ENCODE measurements at regions not wholly inside any gene's neighbourhood (a gene's known extent, or its start where the extent isn't known, plus 50 kb on each side); places are given as distances from the start of the nearest gene placed in this dataset.

GRCh38 chr3:106184540-106185457 is 316.0 kb upstream of the CBLB start:
- DNase-seq, result no peak

GRCh38 chr3:106185949-106186348 is 317.1 kb upstream of the CBLB start:
- no peak for DNase-seq

- DNase-seq, result no peak
These were observed 321.5 kb upstream of the CBLB start for GRCh38 chr3:106190296-106190695.

GRCh38 chr3:106191211-106191610 is 322.4 kb upstream of the CBLB start:
- no peak for DNase-seq

- DNase-seq, result no peak
These were observed 323.1 kb upstream of the CBLB start for GRCh38 chr3:106191913-106192312.

- no peak for DNase-seq
These were observed 325.1 kb upstream of the CBLB start for GRCh38 chr3:106193876-106194275.

GRCh38 chr3:106194726-106195125 is 325.9 kb upstream of the CBLB start:
- no peak for DNase-seq

GRCh38 chr3:106197532-106198194 is 328.9 kb upstream of the CBLB start:
- no peak for DNase-seq

- DNase-seq, result no peak
These were observed 335.5 kb upstream of the CBLB start for GRCh38 chr3:106204160-106204868.

GRCh38 chr3:106206146-106206545 is 337.3 kb upstream of the CBLB start:
- no peak for DNase-seq

- DNase-seq, result no peak
These were observed 337.8 kb upstream of the CBLB start for GRCh38 chr3:106206613-106207012.

- DNase-seq, result no peak
These were observed 339.4 kb upstream of the CBLB start for GRCh38 chr3:106208251-106208650.

- no peak for DNase-seq
These were observed 340.2 kb upstream of the CBLB start for GRCh38 chr3:106208967-106209366.

GRCh38 chr3:106209482-106209881 is 340.7 kb upstream of the CBLB start:
- DNase-seq, result no peak

- no peak for DNase-seq
These were observed 342.1 kb upstream of the CBLB start for GRCh38 chr3:106210923-106211322.

GRCh38 chr3:106212665-106213222 is 343.9 kb upstream of the CBLB start:
- no peak for DNase-seq

GRCh38 chr3:106213954-106214353 is 345.1 kb upstream of the CBLB start:
- no peak for DNase-seq

- no peak for DNase-seq
These were observed 345.8 kb upstream of the CBLB start for GRCh38 chr3:106214641-106215040.

- DNase-seq, result no peak
These were observed 346.2 kb upstream of the CBLB start for GRCh38 chr3:106215047-106215446.

GRCh38 chr3:106217745-106218144 is 348.9 kb upstream of the CBLB start:
- no peak for DNase-seq

- no peak for DNase-seq
These were observed 358.3 kb upstream of the CBLB start for GRCh38 chr3:106227068-106227467.

GRCh38 chr3:106228271-106228670 is 359.5 kb upstream of the CBLB start:
- DNase-seq, result no peak

Measured in NCI-H187 (cell line).